Activated CD8-positive, alpha-beta T cell treated with anti-CD3 and anti-CD28 coated beads for 36 hours (primary cell): ENCODE measurements at regions not wholly inside any gene's neighbourhood (a gene's known extent, or its start where the extent isn't known, plus 50 kb on each side); places are given as distances from the start of the nearest gene placed in this dataset.
"Not testable (repeated sequence)": the region's sequence is repeated elsewhere in the genome, so short reads cannot be mapped to it uniquely, and the experiment has no call there.

Experiments used
- ATAC-seq: fragments of 200-7000 bp; cut with Tn5 transposase; one replicate; pipeline ENCODE4 v1.10.0; 2021; ENCODE audit warnings: mild to moderate bottlenecking, moderate library complexity
- CTCF ChIA-PET: fragments of 350-600 bp; sonication (Branson Sonifier 250); formaldehyde crosslinking; loops from one replicate; lab custom pipeline; 2021; ENCODE audit warnings: antibody characterized with exemption; lab: Charles Lee
- POLR2A ChIA-PET: fragments of 350-600 bp; sonication (Branson Sonifier 250); formaldehyde crosslinking; loops from one replicate; lab custom pipeline; 2021; ENCODE audit warnings: antibody characterized with exemption; lab: Charles Lee
- DNase-seq: peaks from one replicate; pipeline ENCODE4 v3.0.0-alpha.2; 2020
- H3K27ac Mint-ChIP-seq: one replicate; pipeline ENCODE4 v1.8.0; 2021; ENCODE audit warnings: mild to moderate bottlenecking, mixed read lengths
- H3K27me3 Mint-ChIP-seq: one replicate; pipeline ENCODE4 v1.8.0; 2021; ENCODE audit warnings: mixed read lengths
- H3K36me3 Mint-ChIP-seq: one replicate; pipeline ENCODE4 v1.8.0; 2021; ENCODE audit warnings: low read depth, mixed read lengths
- H3K4me1 Mint-ChIP-seq: one replicate; pipeline ENCODE4 v1.8.0; 2021; ENCODE audit warnings: low read depth, mixed read lengths
- H3K4me3 Mint-ChIP-seq: one replicate; pipeline ENCODE4 v1.8.0; 2021; ENCODE audit warnings: mild to moderate bottlenecking, moderate library complexity, mixed read lengths
- H3K9me3 Mint-ChIP-seq: one replicate; pipeline ENCODE4 v1.8.0; 2021; ENCODE audit warnings: mixed read lengths
- CTCF ChIP-seq: fragments of 200-600 bp; IDR thresholded peaks from one replicate; pipeline ENCODE4 v1.8.0; 2022; ENCODE audit warnings: antibody characterized with exemption, mild to moderate bottlenecking
- intact Hi-C: fragments of 100-400 bp; cut with micrococcal nuclease; formaldehyde crosslinking; loops from one replicate; pipeline ENCODE4 v1.10.0; 2022

- Mint-ChIP-seq H3K4me1 (peaks cover 15% of the 10 kb centered on the region), H3K27me3 (no peaks in the 10 kb centered on the region), H3K9me3 (peaks cover 27% of the 10 kb centered on the region), H3K36me3 (peaks cover 13% of the 10 kb centered on the region), H3K27ac (no peak overlapping the region), H3K4me3 (no peak overlapping the region)
- ATAC-seq (no peak), DNase-seq (no peak)
- ChIA-PET POLR2A (no interaction called here), CTCF (no interaction called here)
- TF ChIP-seq CTCF, result no peak
- intact Hi-C loops, result no loop called here
Observed at GRCh38 chr12:46562625-46563225, 190.2 kb upstream of the SLC38A2 start.

GRCh38 chr12:46561769-46562624 lies 189.4 kb upstream of the SLC38A2 start:
- Mint-ChIP-seq H3K4me1 (peaks cover 18% of the 10 kb centered on the region), H3K36me3 (peaks cover 12% of the 10 kb centered on the region), H3K9me3 (peaks cover 21% of the 10 kb centered on the region)
- H3K4me3 Mint-ChIP-seq, CTCF ChIA-PET, H3K27ac Mint-ChIP-seq, ATAC-seq, DNase-seq, intact Hi-C loops, POLR2A ChIA-PET, H3K27me3 Mint-ChIP-seq: not testable (repeated sequence)

GRCh38 chr12:46560874-46561273 lies 188.3 kb upstream of the SLC38A2 start:
- no peaks in the 10 kb centered on the region for H3K27me3 Mint-ChIP-seq
- DNase-seq (no peak), ATAC-seq (no peak)
- POLR2A ChIA-PET, result interaction anchor here (0.6 to 0.7 kb wide), 2 partner anchors 96 to 233 kb away, joined by 3 read pairs; no protein-coding TSS in a partner anchor
- H3K4me3 Mint-ChIP-seq, result no peak overlapping the region
- intact Hi-C loops, result no loop called here
- H3K36me3 Mint-ChIP-seq, result peaks cover 9% of the 10 kb centered on the region
- TF ChIP-seq CTCF, result no peak
- CTCF ChIA-PET, result no interaction called here
- peaks cover 25% of the 10 kb centered on the region for H3K4me1 Mint-ChIP-seq
- H3K9me3 Mint-ChIP-seq, result peaks cover 14% of the 10 kb centered on the region
- H3K27ac Mint-ChIP-seq, result no peak overlapping the region

GRCh38 chr12:46560089-46560488 lies 187.5 kb upstream of the SLC38A2 start:
- DNase-seq (no peak), ATAC-seq (no peak)
- Mint-ChIP-seq H3K9me3 (peaks cover 7% of the 10 kb centered on the region), H3K36me3 (peaks cover 7% of the 10 kb centered on the region), H3K27me3 (no peaks in the 10 kb centered on the region), H3K27ac (no peak overlapping the region), H3K4me3 (no peak overlapping the region), H3K4me1 (peaks cover 30% of the 10 kb centered on the region)
- no peak for TF ChIP-seq CTCF
- POLR2A ChIA-PET, result no interaction called here
- CTCF ChIA-PET, result no interaction called here
- intact Hi-C loops, result no loop called here

- peaks cover 32% of the 10 kb centered on the region for H3K4me1 Mint-ChIP-seq
- peaks cover 8% of the 10 kb centered on the region for H3K36me3 Mint-ChIP-seq
- intact Hi-C loops, result loop anchor here (10.0 kb wide), 1 partner anchor 95 kb away; no protein-coding TSS in a partner anchor
- no peak overlapping the region for H3K4me3 Mint-ChIP-seq
- no peak for ATAC-seq
- CTCF ChIA-PET, result no interaction called here
- POLR2A ChIA-PET, result no interaction called here
- H3K27ac Mint-ChIP-seq, result no peak overlapping the region
- DNase-seq, result no peak
- H3K27me3 Mint-ChIP-seq, result no peaks in the 10 kb centered on the region
- no peak for TF ChIP-seq CTCF
- H3K9me3 Mint-ChIP-seq, result peaks cover 6% of the 10 kb centered on the region
Observed at GRCh38 chr12:46559311-46559710, 186.7 kb upstream of the SLC38A2 start.
